B cell (primary cell): ENCODE measurements at regions not wholly inside any gene's neighbourhood (a gene's known extent, or its start where the extent isn't known, plus 50 kb on each side); places are given as distances from the start of the nearest gene placed in this dataset.

Experiments used
- EZH2 ChIP-seq: IDR thresholded peaks from 2 replicates; pipeline ENCODE4 v1.6.1; 2012; ENCODE audit warnings: borderline replicate concordance, low read depth, mild to moderate bottlenecking, moderate library complexity, low read length; ENCODE audit not compliant: insufficient read depth, poor library complexity, severe bottlenecking
- TF ChIP-seq, protein P1 (sequence below): fragments of 200-600 bp; IDR thresholded peaks from one replicate; pipeline ENCODE4 v1.8.0; 2022; ENCODE audit warnings: antibody characterized with exemption, mild to moderate bottlenecking

DNA sequence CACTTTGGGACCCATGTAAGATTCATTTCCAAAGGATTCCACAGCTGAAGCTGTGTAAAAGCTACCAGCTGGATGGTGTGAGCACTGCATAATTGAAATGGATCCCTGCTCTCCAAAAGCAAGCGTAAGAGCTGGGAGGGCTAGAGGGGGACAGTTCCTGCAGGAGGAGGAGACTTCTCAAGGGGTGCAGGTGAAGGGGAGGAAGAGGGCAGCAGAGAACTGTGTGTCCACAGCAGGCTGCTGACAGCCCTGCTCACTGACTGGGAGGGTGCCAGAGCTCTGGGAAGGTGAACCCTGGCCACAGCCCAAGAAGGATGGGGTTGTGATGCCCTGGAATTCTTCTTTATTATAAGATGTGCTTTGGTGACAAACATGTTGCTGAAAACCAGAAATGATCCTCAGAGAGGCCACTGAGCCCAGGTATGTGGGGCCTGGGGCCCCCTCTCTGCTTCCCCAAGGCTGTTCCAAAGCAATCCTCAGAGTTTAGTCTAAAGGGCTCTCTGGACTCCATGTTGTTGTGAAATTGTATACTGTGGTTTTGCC, 112.8 kb upstream of the SLC25A48 start:
- TF ChIP-seq, protein P1, sequence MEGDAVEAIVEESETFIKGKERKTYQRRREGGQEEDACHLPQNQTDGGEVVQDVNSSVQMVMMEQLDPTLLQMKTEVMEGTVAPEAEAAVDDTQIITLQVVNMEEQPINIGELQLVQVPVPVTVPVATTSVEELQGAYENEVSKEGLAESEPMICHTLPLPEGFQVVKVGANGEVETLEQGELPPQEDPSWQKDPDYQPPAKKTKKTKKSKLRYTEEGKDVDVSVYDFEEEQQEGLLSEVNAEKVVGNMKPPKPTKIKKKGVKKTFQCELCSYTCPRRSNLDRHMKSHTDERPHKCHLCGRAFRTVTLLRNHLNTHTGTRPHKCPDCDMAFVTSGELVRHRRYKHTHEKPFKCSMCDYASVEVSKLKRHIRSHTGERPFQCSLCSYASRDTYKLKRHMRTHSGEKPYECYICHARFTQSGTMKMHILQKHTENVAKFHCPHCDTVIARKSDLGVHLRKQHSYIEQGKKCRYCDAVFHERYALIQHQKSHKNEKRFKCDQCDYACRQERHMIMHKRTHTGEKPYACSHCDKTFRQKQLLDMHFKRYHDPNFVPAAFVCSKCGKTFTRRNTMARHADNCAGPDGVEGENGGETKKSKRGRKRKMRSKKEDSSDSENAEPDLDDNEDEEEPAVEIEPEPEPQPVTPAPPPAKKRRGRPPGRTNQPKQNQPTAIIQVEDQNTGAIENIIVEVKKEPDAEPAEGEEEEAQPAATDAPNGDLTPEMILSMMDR, result no peak
- no peak for TF ChIP-seq EZH2
